ENCODE measurements at regions not wholly inside any gene's neighbourhood (a gene's known extent, or its start where the extent isn't known, plus 50 kb on each side); places are given as distances from the start of the nearest gene placed in this dataset.

- FAIRE-seq (no peak), ATAC-seq (no peak), DNase-seq (ENCODE audit: low spot score) (no peak)
- H3K4me1 ChIP-seq (ENCODE audit: insufficient read depth, low read length), result no peaks in the 10 kb centered on the region
- no peaks in the 10 kb centered on the region for H3K36me3 ChIP-seq (replicated peaks in 1 of 2; ENCODE audit: control insufficient read depth in 1 of 2, insufficient read depth in 2 of 2, low read length in 2 of 2)
- no peaks in the 10 kb centered on the region for H4K20me1 ChIP-seq (ENCODE audit: insufficient read depth, low read length)
- H3K79me2 ChIP-seq (ENCODE audit: insufficient read depth, low read length), result no peaks in the 10 kb centered on the region
- H2AFZ ChIP-seq (ENCODE audit: low read length), result no peak overlapping the region
- no peaks in the 10 kb centered on the region for H3K27me3 ChIP-seq (ENCODE audit: control insufficient read depth in 1 of 2, insufficient read depth in 2 of 2, low read length in 2 of 2)
- no peak overlapping the region for H3K9ac ChIP-seq (ENCODE audit: insufficient read depth, low read depth, low read length)
- H3K4me2 ChIP-seq (ENCODE audit: low read depth, low read length), result no peak overlapping the region
- BruUV-seq (replicated peaks), result no TSS peak
- H3K4me3 ChIP-seq (replicated peaks in 1 of 3; ENCODE audit: insufficient read depth in 1 of 3, low read depth in 2 of 3, low read length in 3 of 3), result no peak overlapping the region
- POLR2A ChIA-PET, result no interaction called here
- WGBS (ENCODE audit: low lambda C conversion rate), result 0% methylated on average over 2 of the region's 2 CpGs
- H3K27ac ChIP-seq (ENCODE audit: extremely low read length, insufficient read depth, low read length), result no peak overlapping the region
- H3K9me3 ChIP-seq (ENCODE audit: low read length), result no peaks in the 10 kb centered on the region
- CTCF ChIA-PET (ENCODE audit: low intra/inter-chr PET ratio, low total read pairs), result no interaction called here
- in situ Hi-C loops (cut with HindIII; ENCODE audit: extremely low pct_ligation_motif_present, low pct_unique_long_range_greater_than_20kb), result no loop called here
- TF ChIP-seq GATA4 (IDR thresholded peaks at IDR 0.05; ENCODE audit: borderline replicate concordance, low read depth) (no peak), SSRP1 (CRISPR knock-in tag; IDR thresholded peaks at IDR 0.05) (no peak), XRCC5 (optimal IDR thresholded peaks at IDR 0.05; ENCODE audit: low read length) (no peak), ZBTB7A (CRISPR knock-in tag; IDR thresholded peaks at IDR 0.05) (no peak), ZNF615 (CRISPR knock-in tag; IDR thresholded peaks at IDR 0.05; ENCODE audit: borderline replicate concordance) (no peak), ZNF891 (CRISPR knock-in tag; IDR thresholded peaks at IDR 0.05) (no peak), ZNF138 (CRISPR knock-in tag; IDR thresholded peaks at IDR 0.05; ENCODE audit: low read depth) (no peak), NBN (conservative IDR thresholded peaks at IDR 0.05) (no peak), ZNF639 (CRISPR knock-in tag; conservative IDR thresholded peaks at IDR 0.05) (no peak), MAX (IDR thresholded peaks at IDR 0.05) (no peak)
- intact Hi-C loops (cut with micrococcal nuclease; ENCODE audit: unreplicated experiment), result no loop called here
Observed at GRCh38 chr13:65860306-65860705, 1369.8 kb downstream of the PCDH9 start.
